PC-3 (cell line): ENCODE measurements at regions not wholly inside any gene's neighbourhood (a gene's known extent, or its start where the extent isn't known, plus 50 kb on each side); places are given as distances from the start of the nearest gene placed in this dataset.

Experiments
- CTCF ChIP-seq: fragments of 300-600 bp; sonication (generic); conservative IDR thresholded peaks from 2 replicates; pipeline ENCODE4 v1.5.1; 2017; ENCODE audit warnings: antibody characterized with exemption, low read depth, mild to moderate bottlenecking, low read length
- EZH2 ChIP-seq: fragments of 300-600 bp; sonication (generic); IDR thresholded peaks from one replicate; pipeline ENCODE4 v1.6.1; 2017; ENCODE audit warnings: antibody characterized with exemption, mild to moderate bottlenecking, low read length; ENCODE audit not compliant: unreplicated experiment

GRCh38 chr3:5841599-5841998, 654.1 kb downstream of the EDEM1 start:
- TF ChIP-seq EZH2 (no peak), CTCF (no peak)
